SK-N-SH (cell line): ENCODE measurements at regions not wholly inside any gene's neighbourhood (a gene's known extent, or its start where the extent isn't known, plus 50 kb on each side); places are given as distances from the start of the nearest gene placed in this dataset.

ENCODE experiments used
- CTCF ChIA-PET: fragments of 300-600, 350-600 bp; formaldehyde crosslinking; extraction: SDS; loops from one replicate; lab custom pipeline; 2021; lab: Yijun Ruan, JAX
- POLR2A ChIA-PET: fragments of 350-600 bp; sonication (Branson Sonifier 250); formaldehyde crosslinking; extraction: SDS; loops from one replicate; lab custom pipeline; 2020; ENCODE audit warnings: antibody characterized with exemption, inconsistent platforms; lab: Yijun Ruan, JAX
- DNase-seq: peaks from one replicate; pipeline ENCODE4 v3.0.0; 2012
- H2AFZ ChIP-seq: fragments of 200-600 bp; sonication (generic); 2 replicates; pipeline ENCODE4 v1.8.1; 2016; ENCODE audit warnings: antibody characterized with exemption, mild to moderate bottlenecking, low read depth
- H3F3A ChIP-seq: fragments of 200-600 bp; sonication (generic); replicated peaks from 2 replicates; pipeline ENCODE3; 2016; ENCODE audit warnings: antibody characterized with exemption, mild to moderate bottlenecking; ENCODE audit not compliant: insufficient read depth
- H3K27ac ChIP-seq, 2 experiments: fragments of 200-500 bp in 1 of 2; fragments of 200-600 bp in 1 of 2; sonication (Bioruptor generic) in 1 of 2; sonication (generic), shearing (Covaris generic) in 1 of 2; 2 replicates each; pipeline versions ENCODE4 v1.5.1 to v1.6.1; 2014 to 2016; ENCODE audit warnings: low read depth in 2 of 2, inconsistent platforms in 1 of 2, low read length in 1 of 2, mild to moderate bottlenecking in 1 of 2, mixed read lengths in 1 of 2
- H3K27me3 ChIP-seq: fragments of 200-600 bp; sonication (generic), shearing (Covaris generic); 2 replicates; pipeline ENCODE4 v1.6.1; 2016; ENCODE audit warnings: mixed run types; ENCODE audit not compliant: insufficient read depth
- H3K36me3 ChIP-seq, 2 experiments: fragments of 200-500 bp in 1 of 2; fragments of 200-600 bp in 1 of 2; sonication (Bioruptor generic) in 1 of 2; sonication (generic) in 1 of 2; replicated peaks in 1 of 2; 2 replicates each; pipeline versions ENCODE3 to v1.5.1; 2014 to 2016; ENCODE audit warnings: low read length in 1 of 2, mild to moderate bottlenecking in 1 of 2; ENCODE audit not compliant: insufficient read depth in 2 of 2, control insufficient read depth in 1 of 2
- H3K4me1 ChIP-seq, 2 experiments: fragments of 200-500 bp in 1 of 2; fragments of 200-600 bp in 1 of 2; sonication (Bioruptor generic) in 1 of 2; sonication (generic), shearing (Covaris generic) in 1 of 2; 2 replicates each; pipeline versions ENCODE4 v1.5.1 to v1.6.1; 2014 to 2016; ENCODE audit warnings: low read depth in 1 of 2, low read length in 1 of 2, mixed run types in 1 of 2; ENCODE audit not compliant: insufficient read depth in 2 of 2, control insufficient read depth in 1 of 2
- H3K4me2 ChIP-seq: fragments of 200-600 bp; sonication (generic), shearing (Covaris generic); 2 replicates; pipeline ENCODE4 v1.6.1; 2017; ENCODE audit warnings: mixed run types
- H3K4me3 ChIP-seq, 2 experiments: fragments of 200-500 bp in 1 of 2; fragments of 200-600 bp in 1 of 2; sonication (Bioruptor generic) in 1 of 2; sonication (generic), shearing (Covaris generic) in 1 of 2; 2 replicates each; pipeline versions ENCODE4 v1.5.1 to v1.8.1; 2014 to 2016; ENCODE audit warnings: low read depth in 2 of 2, inconsistent platforms in 1 of 2, low read length in 1 of 2, mild to moderate bottlenecking in 1 of 2, mixed read lengths in 1 of 2, moderate library complexity in 1 of 2
- H3K79me2 ChIP-seq: fragments of 200-600 bp; sonication (generic); 2 replicates; pipeline ENCODE4 v1.8.1; 2017; ENCODE audit warnings: mild to moderate bottlenecking; ENCODE audit not compliant: insufficient read depth
- H3K9ac ChIP-seq: fragments of 200-600 bp; sonication (generic); 2 replicates; pipeline ENCODE4 v1.6.1; 2017; ENCODE audit warnings: mixed run types
- H3K9me2 ChIP-seq: fragments of 200-600 bp; sonication (generic); 2 replicates; pipeline ENCODE4 v1.6.1; 2017; ENCODE audit warnings: mixed run types
- H3K9me3 ChIP-seq: fragments of 200-600 bp; sonication (generic); 2 replicates; pipeline ENCODE4 v1.6.1; 2017; ENCODE audit warnings: mixed run types, mild to moderate bottlenecking, moderate library complexity
- H4K20me1 ChIP-seq: fragments of 200-600 bp; sonication (generic); 2 replicates; pipeline ENCODE4 v1.6.1; 2017; ENCODE audit warnings: mild to moderate bottlenecking, mixed run types; ENCODE audit not compliant: insufficient read depth
- CHD2 ChIP-seq: fragments of 150-350 bp; IDR thresholded peaks from 2 replicates; pipeline ENCODE4 v1.6.1; 2018; ENCODE audit warnings: low read length; ENCODE audit not compliant: partially characterized antibody
- EP300 ChIP-seq, 2 experiments: IDR thresholded peaks; 2 replicates each; pipeline versions ENCODE4 v1.4.0 to v1.6.1; 2012; ENCODE audit warnings: borderline replicate concordance in 1 of 2, low read depth in 1 of 2, low read length in 1 of 2
- FOXJ3 ChIP-seq: sonication (generic); formaldehyde crosslinking; IDR thresholded peaks from 2 replicates; pipeline ENCODE4 v1.5.1; 2020; ENCODE audit warnings: mild to moderate bottlenecking, missing genetic modification reagents
- FOXM1 ChIP-seq: IDR thresholded peaks from 2 replicates; pipeline ENCODE4 v1.4.0; 2012; ENCODE audit warnings: low read depth, mild to moderate bottlenecking
- GABPA ChIP-seq: IDR thresholded peaks from 2 replicates; pipeline ENCODE4 v1.4.0; 2012; ENCODE audit warnings: low read depth, mild to moderate bottlenecking
- GATA2 ChIP-seq: sonication (generic); formaldehyde crosslinking; IDR thresholded peaks from 2 replicates; pipeline ENCODE4 v1.5.0; 2020; ENCODE audit warnings: mild to moderate bottlenecking, missing genetic modification reagents
- NFIC ChIP-seq: IDR thresholded peaks from 2 replicates; pipeline ENCODE4 v1.4.0; 2012; ENCODE audit warnings: borderline replicate concordance
- POLR2AphosphoS5 ChIP-seq: IDR thresholded peaks from 2 replicates; pipeline ENCODE4 v1.6.1; 2012; ENCODE audit warnings: low read depth, low read length
- RAD21 ChIP-seq: IDR thresholded peaks from 2 replicates; pipeline ENCODE4 v1.6.1; 2012; ENCODE audit warnings: mild to moderate bottlenecking, low read length
- RCOR1 ChIP-seq: fragments of 150-350 bp; IDR thresholded peaks from 2 replicates; pipeline ENCODE4 v1.6.1; 2017; ENCODE audit warnings: antibody characterized with exemption, low read length
- RFX5 ChIP-seq: IDR thresholded peaks from 2 replicates; pipeline ENCODE4 v1.6.1; 2012; ENCODE audit warnings: mild to moderate bottlenecking, improper control_type of control experiment, low read length
- RXRA ChIP-seq: IDR thresholded peaks from 2 replicates; pipeline ENCODE4 v1.4.0; 2012; ENCODE audit warnings: low read depth, mild to moderate bottlenecking, borderline replicate concordance
- SMC3 ChIP-seq: IDR thresholded peaks from 2 replicates; pipeline ENCODE4 v1.6.1; 2012; ENCODE audit warnings: low read depth, low read length, improper control_type of control experiment
- TEAD4 ChIP-seq: IDR thresholded peaks from 2 replicates; pipeline ENCODE4 v1.4.0; 2012; ENCODE audit warnings: mild to moderate bottlenecking, borderline replicate concordance; ENCODE audit not compliant: insufficient read depth
- USF1 ChIP-seq: IDR thresholded peaks from 2 replicates; pipeline ENCODE4 v1.4.0; 2012; ENCODE audit warnings: low read depth, borderline replicate concordance
- YY1 ChIP-seq: IDR thresholded peaks from 2 replicates; pipeline ENCODE4 v1.4.0; 2012; ENCODE audit warnings: low read depth, mild to moderate bottlenecking
- WGBS: methylation state at CpG from one replicate; pipeline ENCODE4 v1.1.6; 2017; ENCODE audit warnings: low lambda C conversion rate; 5-methylcytosine and 5-hydroxymethylcytosine counted together

GRCh38 chr13:109668433-109669233 is 117.8 kb downstream of the IRS2 start:
- Histone ChIP-seq H3K4me2 (no peak overlapping the region), H3K27ac (peak overlapping the region; percentile 49 to 100; a peak in 3 of 4 replicates), H3F3A (no peaks in the 10 kb centered on the region), H3K9me3 (no peaks in the 10 kb centered on the region), H3K27me3 (no peaks in the 10 kb centered on the region), H4K20me1 (no peaks in the 10 kb centered on the region), H2AFZ (no peak overlapping the region), H3K36me3 (no peaks in the 10 kb centered on the region), H3K4me3 (no peak overlapping the region), H3K9ac (no peak overlapping the region), H3K79me2 (no peaks in the 10 kb centered on the region), H3K9me2 (no peaks in the 10 kb centered on the region), H3K4me1 (peaks cover 7 to 50% of the 10 kb centered on the region in 2 experiments; a peak in 3 of 4 replicates)
- peak; percentile 66 for DNase-seq
- 94% methylated on average over 4 of the region's 7 CpGs for WGBS
- TF ChIP-seq GATA2 (CRISPR knock-in tag): no peak
- TF ChIP-seq RAD21: peak; percentile 24
- peak; percentile 29; the same call in 1 of the 2 replicates for TF ChIP-seq RCOR1
- CTCF ChIA-PET: interaction anchor here (0.6 to 2.4 kb wide), 7 partner anchors 75 to 707 kb away, joined by 3 to 10 read pairs (median 3); no protein-coding TSS in a partner anchor
- POLR2A ChIA-PET: interaction anchor here (0.6 to 3.4 kb wide), 11 partner anchors 11 to 527 kb away, joined by 3 to 21 read pairs (median 6); no protein-coding TSS in a partner anchor

- WGBS: 58% methylated on average over 9 of the region's 9 CpGs
- Histone ChIP-seq H3K79me2 (no peaks in the 10 kb centered on the region), H3F3A (no peaks in the 10 kb centered on the region), H3K4me3 (no peak overlapping the region), H3K9ac (peak overlapping the region; percentile 22; the same call in 1 of the 2 replicates), H3K27ac (peak overlapping the region; percentile 49 to 100; a peak in 3 of 4 replicates), H3K4me1 (peaks cover 7 to 50% of the 10 kb centered on the region in 2 experiments; a peak in 3 of 4 replicates), H3K9me3 (no peaks in the 10 kb centered on the region), H3K36me3 (no peaks in the 10 kb centered on the region), H3K9me2 (no peaks in the 10 kb centered on the region), H3K4me2 (peak overlapping the region; percentile 54; the same call in 1 of the 2 replicates), H4K20me1 (no peaks in the 10 kb centered on the region), H3K27me3 (no peaks in the 10 kb centered on the region), H2AFZ (peak overlapping the region; percentile 85)
- DNase-seq: peak; percentile 66
- no peak for TF ChIP-seq NFIC
- TF ChIP-seq POLR2AphosphoS5: peak; percentile 17; the same call in 1 of the 2 replicates
- TF ChIP-seq RXRA: no peak
- TF ChIP-seq EP300 (IDR thresholded peaks at IDR 0.05; ENCODE audit: borderline replicate concordance in 1 of 2, low read depth in 1 of 2, low read length in 1 of 2): peak; percentile 29 to 95; a peak in 3 of 4 replicates
- no peak for TF ChIP-seq YY1
- peak; percentile 24 for TF ChIP-seq CHD2
- TF ChIP-seq TEAD4: peak; percentile 31; the same call in 1 of the 2 replicates
- TF ChIP-seq SMC3: 0 out of 2 replicates have a peak, but pooled peaks have one; percentile 9
- peak; percentile 70; the same call in 1 of the 2 replicates for TF ChIP-seq RCOR1
- no peak for TF ChIP-seq FOXM1
- TF ChIP-seq GABPA: peak; percentile 62
- TF ChIP-seq USF1: no peak
- peak; percentile 88; the same call in 1 of the 2 replicates for TF ChIP-seq FOXJ3 (CRISPR knock-in tag)
- peak; percentile 94 for TF ChIP-seq GATA2 (CRISPR knock-in tag)
- no peak for TF ChIP-seq RFX5
- TF ChIP-seq RAD21: peak; percentile 41
- POLR2A ChIA-PET: interaction anchor here (0.6 to 3.4 kb wide), 11 partner anchors 10 to 959 kb away, joined by 3 to 21 read pairs (median 6); no protein-coding TSS in a partner anchor
- CTCF ChIA-PET: interaction anchor here (0.8 to 2.4 kb wide), 9 partner anchors 9 to 322 kb away, joined by 3 to 10 read pairs (median 3); no protein-coding TSS in a partner anchor
Observed at GRCh38 chr13:109667807-109668291, 118.5 kb downstream of the IRS2 start.
